NOMO-1 (cell line): ENCODE measurements at regions not wholly inside any gene's neighbourhood (a gene's known extent, or its start where the extent isn't known, plus 50 kb on each side); places are given as distances from the start of the nearest gene placed in this dataset.

Experiments used
- DNase-seq, 2 experiments: peaks; one replicate each; lab custom pipeline; 2025; ENCODE audit not compliant: unreplicated experiment in 2 of 2; lab: John Stamatoyannopoulos, UW

GRCh38 chr11:70853068-70853769, 399.2 kb downstream of the SHANK2 start:
- DNase-seq = no peak

GRCh38 chr11:70853770-70854108, 398.6 kb downstream of the SHANK2 start:
- no peak for DNase-seq

GRCh38 chr11:70854201-70854600, 398.2 kb downstream of the SHANK2 start:
- no peak for DNase-seq

GRCh38 chr11:70854901-70855556, 397.3 kb downstream of the SHANK2 start:
- DNase-seq = no peak

- no peak for DNase-seq
Observed at GRCh38 chr11:70857894-70858293, 394.5 kb downstream of the SHANK2 start.

- no peak for DNase-seq
Observed at GRCh38 chr11:70859180-70859579, 393.2 kb downstream of the SHANK2 start.

- no peak for DNase-seq
Observed at GRCh38 chr11:70860888-70861287, 391.5 kb downstream of the SHANK2 start.

- DNase-seq = no peak
Observed at GRCh38 chr11:70861559-70861958, 390.8 kb downstream of the SHANK2 start.

- no peak for DNase-seq
Observed at GRCh38 chr11:70862093-70862492, 390.3 kb downstream of the SHANK2 start.

GRCh38 chr11:70863186-70863585, 389.2 kb downstream of the SHANK2 start:
- DNase-seq = no peak

GRCh38 chr11:70863993-70864392, 388.4 kb downstream of the SHANK2 start:
- no peak for DNase-seq

- no peak for DNase-seq
Observed at GRCh38 chr11:70865356-70865755, 387.0 kb downstream of the SHANK2 start.

GRCh38 chr11:70866834-70867233, 385.5 kb downstream of the SHANK2 start:
- DNase-seq = no peak

GRCh38 chr11:70867281-70868047, 384.9 kb downstream of the SHANK2 start:
- no peak for DNase-seq

GRCh38 chr11:70868341-70868885, 384.0 kb downstream of the SHANK2 start:
- DNase-seq = no peak

GRCh38 chr11:70869054-70869453, 383.3 kb downstream of the SHANK2 start:
- DNase-seq = no peak

- no peak for DNase-seq
Observed at GRCh38 chr11:70871881-70872280, 380.5 kb downstream of the SHANK2 start.

- no peak for DNase-seq
Observed at GRCh38 chr11:70872299-70872698, 380.1 kb downstream of the SHANK2 start.

- DNase-seq = no peak
Observed at GRCh38 chr11:70872955-70873735, 379.2 kb downstream of the SHANK2 start.

GRCh38 chr11:70873736-70874412, 378.5 kb downstream of the SHANK2 start:
- no peak for DNase-seq
